ENCODE measurements at regions not wholly inside any gene's neighbourhood (a gene's known extent, or its start where the extent isn't known, plus 50 kb on each side); places are given as distances from the start of the nearest gene placed in this dataset.

DNA sequence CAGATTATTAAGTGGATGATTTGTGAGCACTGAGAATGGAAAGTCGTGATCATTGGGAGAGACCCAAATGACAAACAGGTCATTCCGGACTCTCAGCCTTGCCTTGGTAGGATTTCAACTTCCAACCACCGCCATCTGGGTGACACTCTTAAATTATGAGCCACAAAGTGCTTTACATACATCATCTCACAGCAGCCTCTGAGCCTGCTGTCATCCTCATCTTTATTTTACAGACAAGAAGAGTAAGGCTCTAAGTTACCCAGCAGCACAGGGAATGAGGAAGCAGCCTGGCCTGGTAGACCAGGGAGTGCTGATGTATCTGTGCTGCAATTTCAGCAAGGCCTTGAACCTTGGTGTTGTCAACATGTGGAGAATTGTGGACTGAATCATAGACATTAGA is 105.8 kb upstream of the TRIM2 start:
- TF ChIP-seq, protein P1, sequence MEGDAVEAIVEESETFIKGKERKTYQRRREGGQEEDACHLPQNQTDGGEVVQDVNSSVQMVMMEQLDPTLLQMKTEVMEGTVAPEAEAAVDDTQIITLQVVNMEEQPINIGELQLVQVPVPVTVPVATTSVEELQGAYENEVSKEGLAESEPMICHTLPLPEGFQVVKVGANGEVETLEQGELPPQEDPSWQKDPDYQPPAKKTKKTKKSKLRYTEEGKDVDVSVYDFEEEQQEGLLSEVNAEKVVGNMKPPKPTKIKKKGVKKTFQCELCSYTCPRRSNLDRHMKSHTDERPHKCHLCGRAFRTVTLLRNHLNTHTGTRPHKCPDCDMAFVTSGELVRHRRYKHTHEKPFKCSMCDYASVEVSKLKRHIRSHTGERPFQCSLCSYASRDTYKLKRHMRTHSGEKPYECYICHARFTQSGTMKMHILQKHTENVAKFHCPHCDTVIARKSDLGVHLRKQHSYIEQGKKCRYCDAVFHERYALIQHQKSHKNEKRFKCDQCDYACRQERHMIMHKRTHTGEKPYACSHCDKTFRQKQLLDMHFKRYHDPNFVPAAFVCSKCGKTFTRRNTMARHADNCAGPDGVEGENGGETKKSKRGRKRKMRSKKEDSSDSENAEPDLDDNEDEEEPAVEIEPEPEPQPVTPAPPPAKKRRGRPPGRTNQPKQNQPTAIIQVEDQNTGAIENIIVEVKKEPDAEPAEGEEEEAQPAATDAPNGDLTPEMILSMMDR (conservative IDR thresholded peaks at IDR 0.05 in 1 of 2, IDR thresholded peaks at IDR 0.05 in 1 of 2; ENCODE audit: low read depth in 1 of 2, low read length in 2 of 2): no peak
- TF ChIP-seq EZH2 (IDR thresholded peaks at IDR 0.05; ENCODE audit: low read length, missing control alignments): no peak
